ENCODE measurements at regions not wholly inside any gene's neighbourhood (a gene's known extent, or its start where the extent isn't known, plus 50 kb on each side); places are given as distances from the start of the nearest gene placed in this dataset.

DNA sequence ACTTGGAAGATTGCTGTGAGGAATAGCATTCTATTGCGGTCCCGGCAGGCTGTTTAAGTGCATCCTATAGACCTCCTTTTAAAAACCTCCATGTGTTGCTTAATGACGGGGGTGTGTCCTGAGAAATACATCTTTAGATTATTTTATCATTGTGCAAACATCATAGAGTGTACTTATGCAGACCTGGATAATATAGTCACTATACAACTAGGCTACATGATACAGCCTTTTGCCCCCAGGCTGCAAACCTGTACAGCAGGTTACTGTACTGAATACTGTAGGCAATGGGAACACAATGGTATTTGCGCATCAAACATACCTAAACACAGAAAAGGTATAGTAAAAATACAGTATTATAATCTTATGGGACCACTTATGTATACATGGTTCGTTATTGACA is 175.6 kb downstream of the RNF144B start:
- TF ChIP-seq, protein P1, sequence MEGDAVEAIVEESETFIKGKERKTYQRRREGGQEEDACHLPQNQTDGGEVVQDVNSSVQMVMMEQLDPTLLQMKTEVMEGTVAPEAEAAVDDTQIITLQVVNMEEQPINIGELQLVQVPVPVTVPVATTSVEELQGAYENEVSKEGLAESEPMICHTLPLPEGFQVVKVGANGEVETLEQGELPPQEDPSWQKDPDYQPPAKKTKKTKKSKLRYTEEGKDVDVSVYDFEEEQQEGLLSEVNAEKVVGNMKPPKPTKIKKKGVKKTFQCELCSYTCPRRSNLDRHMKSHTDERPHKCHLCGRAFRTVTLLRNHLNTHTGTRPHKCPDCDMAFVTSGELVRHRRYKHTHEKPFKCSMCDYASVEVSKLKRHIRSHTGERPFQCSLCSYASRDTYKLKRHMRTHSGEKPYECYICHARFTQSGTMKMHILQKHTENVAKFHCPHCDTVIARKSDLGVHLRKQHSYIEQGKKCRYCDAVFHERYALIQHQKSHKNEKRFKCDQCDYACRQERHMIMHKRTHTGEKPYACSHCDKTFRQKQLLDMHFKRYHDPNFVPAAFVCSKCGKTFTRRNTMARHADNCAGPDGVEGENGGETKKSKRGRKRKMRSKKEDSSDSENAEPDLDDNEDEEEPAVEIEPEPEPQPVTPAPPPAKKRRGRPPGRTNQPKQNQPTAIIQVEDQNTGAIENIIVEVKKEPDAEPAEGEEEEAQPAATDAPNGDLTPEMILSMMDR (IDR thresholded peaks at IDR 0.05; ENCODE audit: low read length): no peak
- TF ChIP-seq EZH2 (optimal IDR thresholded peaks at IDR 0.05; ENCODE audit: low read depth, low read length) (no peak), EZH2phosphoT487 (IDR thresholded peaks at IDR 0.05; ENCODE audit: low read length) (no peak)

All from MM.1S (cell line).